HG03135 (cell line): ENCODE measurements at regions not wholly inside any gene's neighbourhood (a gene's known extent, or its start where the extent isn't known, plus 50 kb on each side); places are given as distances from the start of the nearest gene placed in this dataset.

Source experiments
- ATAC-seq: cut with Tn5 transposase; IDR thresholded peaks from one replicate; pipeline ENCODE4 v1.9.1; 2021; ENCODE audit warnings: mild to moderate bottlenecking, moderate library complexity; ENCODE audit not compliant: unreplicated experiment

DNA sequence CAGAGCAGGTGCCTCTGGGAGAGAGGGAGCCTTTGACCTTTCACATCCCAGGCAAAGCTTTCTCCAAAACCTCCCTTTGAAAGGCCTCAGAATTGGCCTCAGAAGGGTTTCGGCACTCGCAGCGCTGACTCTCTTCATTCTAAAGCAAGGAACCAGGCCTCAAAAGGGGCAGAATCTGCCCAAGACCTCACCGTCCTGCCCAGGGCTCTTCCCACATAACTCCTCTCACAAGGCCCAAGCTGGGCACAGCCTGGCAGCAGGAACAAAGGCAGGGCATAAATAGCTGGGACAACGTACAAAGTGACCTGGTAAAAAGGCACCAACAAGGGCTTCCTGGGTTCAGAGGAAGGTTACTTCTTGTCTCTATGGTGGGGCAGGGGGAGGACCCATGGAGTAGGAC lies 166.3 kb upstream of the FSTL4 start:
- ATAC-seq = no peak

GRCh38 chr5:133777951-133778350 lies 165.6 kb upstream of the FSTL4 start:
- no peak for ATAC-seq

DNA sequence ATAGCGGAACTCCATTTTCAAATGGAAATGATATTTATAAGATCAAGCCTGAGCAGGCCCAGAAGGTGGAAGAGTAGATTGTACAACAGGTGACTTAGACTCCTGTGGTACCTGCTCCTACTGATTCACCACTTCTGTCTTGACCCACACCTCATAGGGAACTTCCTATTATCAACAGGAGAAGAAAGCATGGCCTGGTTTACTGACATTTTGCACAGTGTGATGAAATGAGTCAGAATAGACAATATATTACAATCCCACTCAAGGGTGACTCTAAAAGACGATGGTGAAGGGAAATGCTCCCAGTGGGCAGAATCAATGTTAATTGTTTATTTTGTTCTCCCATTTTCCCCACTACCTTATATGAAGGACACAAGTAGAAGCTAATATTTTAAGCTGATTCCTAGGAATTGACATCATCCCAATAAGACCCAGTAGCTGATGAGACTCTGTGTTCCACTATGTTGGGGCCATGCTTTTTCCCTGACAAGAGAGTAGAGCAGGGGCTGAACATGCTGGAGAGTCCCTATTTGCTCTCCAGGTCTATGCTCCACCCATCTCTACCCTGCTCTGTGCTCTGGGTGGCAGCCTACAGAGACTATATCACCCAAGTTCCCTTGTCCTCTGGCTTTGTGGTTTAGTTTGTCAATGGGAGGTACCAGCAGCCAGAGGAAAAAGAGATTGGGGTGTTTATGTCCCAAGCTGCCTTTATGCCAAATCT lies 163.4 kb upstream of the FSTL4 start:
- ATAC-seq = no peak

- no peak for ATAC-seq
Measured at GRCh38 chr5:133773247-133774202, 161.2 kb upstream of the FSTL4 start.

DNA sequence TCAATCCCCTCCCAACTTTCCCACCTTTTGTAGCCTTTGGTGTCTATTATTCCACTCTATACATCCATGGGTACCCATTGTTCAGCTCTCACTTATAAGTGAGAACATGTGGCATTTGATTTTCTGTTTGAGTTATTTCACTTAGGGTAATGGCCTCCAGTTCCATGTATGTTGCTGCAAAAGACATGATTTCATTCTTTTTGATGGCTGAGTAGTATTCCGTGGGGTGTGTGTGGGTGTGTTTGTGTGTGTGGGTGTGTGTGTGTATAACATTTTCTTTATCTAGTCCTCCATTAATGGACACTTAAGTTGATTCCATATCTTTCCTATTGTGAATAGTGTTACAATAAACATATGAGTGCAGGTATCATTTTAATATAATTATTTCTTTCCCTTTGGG lies 157.5 kb upstream of the FSTL4 start:
- no peak for ATAC-seq

GRCh38 chr5:133763744-133764143 lies 151.4 kb upstream of the FSTL4 start:
- no peak for ATAC-seq

DNA sequence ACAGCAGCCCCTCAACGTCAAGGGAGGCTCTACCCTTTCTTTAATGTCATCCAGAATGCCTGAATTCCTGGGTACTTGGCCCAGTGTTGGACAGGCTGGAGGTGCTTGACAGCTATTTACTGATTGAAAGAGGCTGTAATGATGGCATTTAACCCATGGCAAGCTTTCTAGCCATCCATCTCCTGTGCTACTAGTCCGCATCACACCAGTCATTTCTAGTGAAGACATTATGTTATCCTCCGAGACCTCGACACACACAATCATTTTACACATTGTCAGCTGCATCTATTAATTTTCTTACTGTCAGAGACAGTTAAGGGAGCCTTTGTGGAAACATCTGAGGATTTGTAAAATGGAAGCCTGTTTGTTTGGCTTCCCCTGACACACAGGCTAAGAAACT lies 149.3 kb upstream of the FSTL4 start:
- no peak for ATAC-seq

GRCh38 chr5:133760532-133760931 lies 148.2 kb upstream of the FSTL4 start:
- ATAC-seq = no peak

- ATAC-seq = no peak
Measured at GRCh38 chr5:133758641-133759040, 146.3 kb upstream of the FSTL4 start.

DNA sequence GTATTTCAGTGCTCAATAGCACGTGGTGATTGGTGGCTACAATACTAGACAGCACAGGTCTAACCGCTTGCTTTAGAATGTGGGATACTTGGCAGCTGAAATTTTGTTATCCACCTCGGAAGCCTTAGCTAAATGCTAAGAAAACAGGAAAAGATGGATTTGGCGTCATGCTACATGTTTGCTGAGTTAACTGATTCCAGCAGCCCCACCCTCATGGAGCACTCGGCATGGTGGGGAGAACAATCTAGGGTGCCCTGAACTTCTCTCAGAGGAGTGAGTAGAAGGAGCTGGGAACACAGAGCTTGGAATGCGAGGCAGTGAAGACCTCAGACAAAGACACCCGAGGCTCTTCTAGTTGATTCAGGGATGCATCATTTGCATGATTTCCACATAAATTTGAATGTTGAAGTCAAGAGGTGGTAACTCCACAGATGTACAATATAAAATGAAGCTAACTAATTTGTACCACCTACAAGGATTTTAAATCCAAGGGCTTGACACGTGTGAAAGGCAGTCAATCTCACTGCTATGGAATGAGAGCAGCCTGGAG lies 145.1 kb upstream of the FSTL4 start:
- no peak for ATAC-seq

DNA sequence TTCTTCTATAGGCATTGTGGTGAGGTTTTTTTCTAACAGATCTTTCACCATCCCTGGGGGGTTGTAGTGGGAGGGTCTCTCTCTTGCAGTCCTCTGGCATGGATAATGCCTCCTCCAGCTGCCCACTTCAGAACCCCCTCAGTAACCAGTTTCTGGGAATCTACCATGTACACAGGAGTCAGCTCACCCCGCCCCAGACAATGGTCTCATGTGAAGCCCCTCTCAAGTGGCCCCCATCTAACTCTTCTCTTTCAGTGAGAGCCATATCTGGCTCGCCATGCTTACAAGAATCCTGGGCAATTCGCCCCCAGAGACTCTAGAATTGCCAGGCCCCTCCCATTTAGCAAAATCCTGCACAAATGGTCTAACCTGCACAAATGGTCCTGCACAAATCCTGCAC lies 144.4 kb upstream of the FSTL4 start:
- no peak for ATAC-seq

DNA sequence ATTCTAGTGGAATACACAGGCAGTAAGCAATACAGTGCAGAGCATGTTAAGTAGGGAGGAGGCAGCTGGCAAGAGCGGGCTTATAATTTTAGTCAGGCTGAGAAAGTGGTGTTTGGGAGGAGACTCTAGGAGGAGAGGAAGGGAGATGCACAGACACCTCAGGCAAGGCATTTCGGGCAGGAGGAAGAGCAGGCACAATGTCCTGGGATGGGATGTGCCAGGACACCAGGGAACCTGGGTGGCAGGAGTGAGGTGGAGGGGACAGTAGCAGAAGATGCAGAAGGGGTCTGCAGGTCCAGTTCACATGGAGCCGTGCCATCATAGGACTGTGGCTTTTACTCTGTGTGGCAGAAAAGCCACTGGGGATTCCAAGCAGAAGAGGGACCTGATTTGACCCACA lies 143.7 kb upstream of the FSTL4 start:
- no peak for ATAC-seq

GRCh38 chr5:133754575-133755169 lies 142.3 kb upstream of the FSTL4 start:
- ATAC-seq = no peak

- no peak for ATAC-seq
Measured at GRCh38 chr5:133753856-133754255, 141.5 kb upstream of the FSTL4 start.

GRCh38 chr5:133751846-133752245 lies 139.5 kb upstream of the FSTL4 start:
- ATAC-seq = no peak

- ATAC-seq = no peak
Measured at GRCh38 chr5:133751421-133751820, 139.1 kb upstream of the FSTL4 start.

DNA sequence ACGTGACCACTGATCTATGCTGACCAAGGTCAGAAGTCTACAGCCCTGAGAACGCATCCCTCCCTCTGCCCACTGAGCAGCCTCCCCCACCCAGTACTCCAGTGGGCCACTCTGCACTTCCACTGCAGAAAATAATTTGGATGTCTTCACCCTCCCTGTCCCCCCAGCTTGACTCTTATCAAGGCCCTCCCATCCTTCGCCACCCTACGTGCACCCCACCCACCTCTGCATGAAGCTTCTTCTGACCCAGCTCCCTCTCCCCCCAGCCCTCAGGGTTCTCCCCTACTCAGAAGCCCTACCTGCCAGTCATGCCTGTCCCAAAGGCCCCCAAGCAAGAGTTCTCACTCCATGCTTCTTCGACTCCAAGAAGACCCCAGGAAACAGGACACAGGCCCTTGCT lies 138.5 kb upstream of the FSTL4 start:
- ATAC-seq = no peak

GRCh38 chr5:133750356-133750755 lies 138.0 kb upstream of the FSTL4 start:
- ATAC-seq = no peak

DNA sequence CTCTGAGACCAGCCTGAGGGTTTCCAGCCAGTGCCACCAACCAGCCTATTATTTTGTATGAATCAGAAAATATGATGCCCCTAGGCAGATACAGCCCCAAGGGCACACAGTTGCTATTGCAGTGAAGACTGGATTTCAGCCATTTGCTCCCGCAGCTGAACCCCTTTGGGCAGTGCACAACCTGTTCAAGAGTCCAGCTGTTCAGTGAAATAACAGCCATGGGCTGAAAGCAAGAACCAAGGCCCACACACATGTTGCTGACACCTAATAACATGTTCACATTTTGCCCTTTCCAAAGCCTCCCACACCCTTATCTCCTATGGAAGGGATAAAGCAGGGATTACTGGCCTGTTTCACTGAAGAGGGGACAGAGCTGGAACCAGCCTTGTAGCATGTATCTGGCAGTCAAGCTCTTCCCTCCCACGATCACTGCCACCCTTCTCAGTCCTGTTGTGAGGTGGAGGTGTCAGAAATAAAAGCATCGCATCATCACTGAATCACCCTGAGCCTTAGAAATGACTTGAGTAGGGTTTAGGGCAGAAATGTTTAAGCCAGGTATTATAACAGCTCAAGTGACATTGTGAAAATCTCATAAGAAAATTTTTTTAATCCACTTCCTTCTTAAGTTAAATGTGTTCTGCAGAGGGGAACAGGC lies 137.1 kb upstream of the FSTL4 start:
- ATAC-seq = no peak

DNA sequence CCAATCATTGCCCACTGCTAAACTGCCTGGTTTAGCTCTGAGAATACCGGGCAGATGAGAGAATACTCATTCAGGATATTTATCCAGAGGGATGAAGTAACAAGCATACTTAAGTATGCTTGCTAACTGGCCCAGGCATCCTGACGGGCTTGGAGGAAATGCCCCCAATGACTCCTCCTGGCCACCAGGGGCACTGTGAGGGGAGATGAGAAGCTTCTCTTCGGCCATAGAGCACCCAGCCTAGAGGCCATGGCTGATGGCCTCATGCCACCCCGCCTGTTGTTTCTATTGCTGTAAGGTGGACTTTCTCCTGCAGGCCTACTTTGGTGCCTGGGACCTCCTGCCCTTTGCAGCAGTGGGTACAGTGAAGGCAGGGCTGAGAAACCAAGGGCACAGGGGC lies 134.5 kb upstream of the FSTL4 start:
- no peak for ATAC-seq

DNA sequence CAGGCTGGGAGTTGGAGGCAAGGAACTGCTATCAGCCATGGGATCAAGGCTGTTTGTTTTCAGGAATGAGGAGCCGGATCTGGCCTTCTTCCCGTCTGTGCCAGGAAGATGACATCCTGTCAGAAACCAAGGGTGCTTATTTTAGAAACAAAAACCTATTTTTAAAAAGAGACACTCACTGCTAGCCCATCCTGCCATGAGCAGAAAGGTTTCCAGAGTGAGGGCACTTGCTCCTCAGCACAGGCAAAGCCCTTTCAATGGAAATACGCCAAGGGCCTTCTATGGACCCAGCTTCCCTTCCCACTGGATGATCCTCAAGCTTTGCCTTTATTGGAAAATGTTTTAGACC lies 132.6 kb upstream of the FSTL4 start:
- ATAC-seq = no peak
